ENCODE measurements at regions not wholly inside any gene's neighbourhood (a gene's known extent, or its start where the extent isn't known, plus 50 kb on each side); places are given as distances from the start of the nearest gene placed in this dataset.

DNA sequence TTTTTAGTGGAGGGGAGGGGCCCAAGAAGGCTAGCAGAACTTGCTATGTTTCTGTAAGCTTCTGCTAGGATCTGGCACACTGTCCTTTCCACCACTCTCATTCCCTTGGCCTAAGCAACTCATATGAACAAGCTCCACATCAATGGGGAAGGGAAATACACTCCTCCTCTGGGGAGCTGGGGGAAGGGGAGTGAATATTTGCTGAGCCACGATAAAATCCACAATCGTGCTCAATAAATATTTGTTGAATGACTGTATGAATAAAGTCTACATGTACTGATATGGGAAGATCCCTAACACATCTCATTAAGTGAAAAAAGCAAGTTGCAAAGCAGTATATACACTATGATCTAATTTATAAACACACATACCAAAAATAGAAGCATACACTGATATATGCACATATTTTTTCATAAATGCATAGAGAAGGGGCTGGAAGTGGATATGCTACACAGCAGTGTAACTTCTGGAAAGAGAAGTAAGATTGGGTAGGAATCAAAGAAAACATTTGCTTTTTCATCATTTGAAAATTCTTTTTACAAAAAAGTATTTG is 95.8 kb upstream of the EFHC2 start:
- ATAC-seq (no peak), FAIRE-seq (no peak), DNase-seq (ENCODE audit: extremely low read depth in 1 of 4, low spot score in 3 of 4) (no peak)
- no peak overlapping the region for H3K4me2 ChIP-seq (ENCODE audit: insufficient read depth, low read length)
- no peaks in the 10 kb centered on the region for H3K36me3 ChIP-seq (ENCODE audit: control insufficient read depth, insufficient read depth, low read length)
- ChIA-PET CTCF (ENCODE audit: low intra/inter-chr PET ratio) (interaction anchor here (0.6 kb wide), 1 partner anchor 197 kb away, joined by 3 read pairs; no protein-coding TSS in a partner anchor), POLR2A (interaction anchor here (0.6 kb wide), 1 partner anchor 46 kb away, joined by 3 read pairs; no protein-coding TSS in a partner anchor)
- no peaks in the 10 kb centered on the region for H3K9me1 ChIP-seq (ENCODE audit: control insufficient read depth, insufficient read depth, low read length)
- H3K27ac ChIP-seq (ENCODE audit: extremely low read depth, low read depth, low read length) = no peak overlapping the region
- TF ChIP-seq TEAD2 (tag; IDR thresholded peaks at IDR 0.05) (no peak), RBM14 (IDR thresholded peaks at IDR 0.05; ENCODE audit: borderline replicate concordance, insufficient read depth, low read depth, low read length) (no peak), ILF3 (IDR thresholded peaks at IDR 0.05; ENCODE audit: borderline replicate concordance) (no peak), MTA1 (IDR thresholded peaks at IDR 0.05; ENCODE audit: borderline replicate concordance) (no peak), STAT5A (IDR thresholded peaks at IDR 0.05; ENCODE audit: borderline replicate concordance, low read length) (no peak), FOXK2 (conservative IDR thresholded peaks at IDR 0.05 in 1 of 2, IDR thresholded peaks at IDR 0.05 in 1 of 2; ENCODE audit: low read depth in 2 of 2) (no peak), CREB1 (IDR thresholded peaks at IDR 0.05) (no peak), CREB1 (CRISPR knock-in tag; IDR thresholded peaks at IDR 0.05) (no peak), CBX8 (IDR thresholded peaks at IDR 0.05; ENCODE audit: borderline replicate concordance, extremely low read depth, low read depth, low read length, poor library complexity, severe bottlenecking) (no peak), TCF3 (CRISPR knock-in tag; IDR thresholded peaks at IDR 0.05) (no peak), ZNF253 (CRISPR knock-in tag; conservative IDR thresholded peaks at IDR 0.05) (no peak), CBX2 (IDR thresholded peaks at IDR 0.05; ENCODE audit: insufficient read depth, low read length, poor library complexity, severe bottlenecking) (no peak), ELF2 (CRISPR knock-in tag; IDR thresholded peaks at IDR 0.05) (no peak)
- TF ChIP-seq, protein P1, sequence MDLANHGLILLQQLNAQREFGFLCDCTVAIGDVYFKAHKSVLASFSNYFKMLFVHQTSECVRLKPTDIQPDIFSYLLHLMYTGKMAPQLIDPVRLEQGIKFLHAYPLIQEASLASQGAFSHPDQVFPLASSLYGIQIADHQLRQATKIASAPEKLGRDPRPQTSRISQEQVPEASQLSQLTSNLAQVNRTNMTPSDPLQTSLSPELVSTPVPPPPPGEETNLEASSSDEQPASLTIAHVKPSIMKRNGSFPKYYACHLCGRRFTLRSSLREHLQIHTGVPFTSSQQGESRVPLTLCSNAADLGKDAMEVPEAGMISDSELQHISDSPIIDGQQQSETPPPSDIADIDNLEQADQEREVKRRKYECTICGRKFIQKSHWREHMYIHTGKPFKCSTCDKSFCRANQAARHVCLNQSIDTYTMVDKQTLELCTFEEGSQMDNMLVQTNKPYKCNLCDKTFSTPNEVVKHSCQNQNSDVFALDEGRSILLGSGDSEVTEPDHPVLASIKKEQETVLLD (IDR thresholded peaks at IDR 0.05) = no peak
- H3K4me3 ChIP-seq = no peak overlapping the region
- H3K9me3 ChIP-seq (replicated peaks; ENCODE audit: control insufficient read depth, insufficient read depth, low read depth, low read length) = no peaks in the 10 kb centered on the region
- H4K20me1 ChIP-seq (replicated peaks; ENCODE audit: control insufficient read depth, insufficient read depth, low read length) = no peaks in the 10 kb centered on the region
- 0% methylated on average over 2 of the region's 2 CpGs for WGBS (ENCODE audit: insufficient coverage, low coverage, missing lambda C conversion rate)
- H2AFZ ChIP-seq (ENCODE audit: low read depth, low read length) = no peak overlapping the region
- in situ Hi-C loops (cut with MboI) = no loop called here
- H3K4me1 ChIP-seq (replicated peaks in 1 of 2; ENCODE audit: control insufficient read depth in 2 of 2, insufficient read depth in 2 of 2, low read length in 2 of 2) = no peaks in the 10 kb centered on the region
- no peaks in the 10 kb centered on the region for H3K27me3 ChIP-seq (ENCODE audit: control insufficient read depth in 2 of 2, insufficient read depth in 2 of 2, low read length in 2 of 2)
- H3K79me2 ChIP-seq (ENCODE audit: control insufficient read depth, insufficient read depth, low read length) = no peaks in the 10 kb centered on the region
- intact Hi-C loops (cut with micrococcal nuclease) = no loop called here
- no TSS peak for BruUV-seq (replicated peaks)
- no peak overlapping the region for H3K9ac ChIP-seq (ENCODE audit: insufficient read depth in 1 of 2, low read depth in 2 of 2, low read length in 2 of 2)

Data from K562 (cell line).